ENCODE measurements at regions not wholly inside any gene's neighbourhood (a gene's known extent, or its start where the extent isn't known, plus 50 kb on each side); places are given as distances from the start of the nearest gene placed in this dataset.

DNA sequence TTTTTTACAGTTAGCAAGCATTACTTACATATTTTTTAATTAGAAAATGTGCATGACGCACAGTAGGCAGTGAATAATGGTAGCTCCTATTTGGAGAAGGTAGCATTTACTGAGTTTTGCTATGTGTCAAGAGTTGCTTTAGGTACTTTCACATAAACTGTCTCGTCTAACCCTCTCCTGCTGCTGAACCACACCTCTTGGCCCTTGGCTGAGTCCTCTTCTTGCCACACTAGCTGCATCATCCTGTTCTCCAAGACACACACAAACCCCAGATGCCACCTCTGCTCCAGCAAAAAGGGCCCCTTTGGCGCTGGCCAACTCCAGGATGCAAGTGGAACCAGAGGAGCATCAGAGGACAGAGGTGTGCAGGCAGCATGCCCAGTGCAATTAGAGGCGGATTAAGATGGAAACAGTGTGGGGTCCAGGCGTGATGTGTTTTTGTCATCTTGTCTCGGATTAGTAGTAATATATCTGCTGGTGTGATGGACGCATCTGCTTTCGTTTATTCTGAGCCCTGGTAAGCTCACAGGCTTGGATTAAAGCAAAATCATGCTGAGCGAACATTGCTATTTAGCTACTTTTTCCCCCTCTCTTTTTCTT, 367.0 kb upstream of the CADM1 start:
- H3K27me3 ChIP-seq (ENCODE audit: control insufficient read depth, insufficient read depth, low read length) = no peaks in the 10 kb centered on the region
- H3K36me3 ChIP-seq (ENCODE audit: control insufficient read depth, insufficient read depth, low read length) = no peaks in the 10 kb centered on the region
- no peak overlapping the region for H3K4me3 ChIP-seq (ENCODE audit: low read depth, low read length)
- H3K4me1 ChIP-seq (ENCODE audit: control insufficient read depth, insufficient read depth, low read length) = peaks cover 5% of the 10 kb centered on the region; the same call in 1 of the 2 replicates
- H3K9ac ChIP-seq (ENCODE audit: low read depth, low read length) = no peak overlapping the region
- no peak overlapping the region for H3K27ac ChIP-seq (ENCODE audit: low read depth, low read length)
- H3K9me3 ChIP-seq (ENCODE audit: control insufficient read depth, insufficient read depth, low read length) = no peaks in the 10 kb centered on the region

DNA sequence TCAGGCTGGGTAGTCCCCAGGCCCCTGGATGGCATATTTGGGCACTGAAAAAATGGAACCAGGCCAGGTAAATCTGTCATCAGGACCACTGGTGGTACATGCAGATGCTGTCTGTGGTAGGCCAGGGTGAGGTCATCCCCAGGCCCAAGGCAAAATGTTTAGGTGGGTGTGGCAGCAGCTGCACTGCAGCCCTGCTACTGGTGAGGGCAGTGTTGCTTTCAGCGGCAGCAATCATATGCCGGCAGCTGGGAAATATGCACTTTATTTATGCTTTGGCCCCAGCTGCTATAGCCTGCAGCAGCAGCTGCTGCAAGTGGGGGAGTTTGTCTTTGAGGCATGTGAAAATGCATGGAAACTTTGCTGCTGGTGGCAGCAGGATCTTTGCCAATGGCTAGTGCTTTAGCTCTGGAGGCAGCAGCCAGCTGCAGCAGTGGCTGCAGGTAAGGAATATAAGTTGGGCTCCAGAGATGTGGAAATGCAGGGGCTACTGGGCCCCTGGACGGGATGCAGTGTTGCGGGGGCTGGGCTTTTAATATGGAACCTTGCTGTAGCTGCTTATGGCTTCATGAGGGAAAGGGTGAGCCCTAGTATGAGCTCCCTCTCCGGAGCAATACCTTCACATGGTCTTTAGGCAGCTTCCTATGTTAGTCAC, 365.7 kb upstream of the CADM1 start:
- no peak overlapping the region for H3K9ac ChIP-seq (ENCODE audit: low read depth, low read length)
- H3K27ac ChIP-seq (ENCODE audit: low read depth, low read length) = no peak overlapping the region
- no peaks in the 10 kb centered on the region for H3K27me3 ChIP-seq (ENCODE audit: control insufficient read depth, insufficient read depth, low read length)
- peaks cover 5% of the 10 kb centered on the region; the same call in 1 of the 2 replicates for H3K4me1 ChIP-seq (ENCODE audit: control insufficient read depth, insufficient read depth, low read length)
- H3K36me3 ChIP-seq (ENCODE audit: control insufficient read depth, insufficient read depth, low read length) = no peaks in the 10 kb centered on the region
- H3K4me3 ChIP-seq (ENCODE audit: low read depth, low read length) = no peak overlapping the region
- H3K9me3 ChIP-seq (ENCODE audit: control insufficient read depth, insufficient read depth, low read length) = no peaks in the 10 kb centered on the region

DNA sequence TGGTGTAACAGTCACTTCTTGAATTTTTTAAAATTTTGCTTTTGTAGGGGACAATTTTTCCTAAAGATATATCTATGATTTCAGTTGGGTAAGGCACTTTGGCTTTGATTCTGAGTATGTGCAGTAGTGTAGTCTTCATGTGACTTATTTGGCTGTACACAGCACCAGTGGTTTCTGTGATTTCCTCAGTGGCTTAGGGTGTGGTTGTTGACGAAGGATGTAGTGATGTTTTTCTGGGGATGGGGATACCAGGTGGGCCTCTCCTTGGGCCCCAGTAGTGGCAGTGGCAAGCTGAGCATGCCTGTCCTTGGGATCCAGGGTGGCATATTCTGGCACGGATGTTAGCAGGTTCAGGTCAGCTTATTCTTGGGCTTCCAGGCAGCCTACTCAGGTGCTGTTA, 364.9 kb upstream of the CADM1 start:
- Histone ChIP-seq H3K4me3 (ENCODE audit: low read depth, low read length) (no peak overlapping the region), H3K9me3 (ENCODE audit: control insufficient read depth, insufficient read depth, low read length) (no peaks in the 10 kb centered on the region), H3K27me3 (ENCODE audit: control insufficient read depth, insufficient read depth, low read length) (no peaks in the 10 kb centered on the region), H3K4me1 (ENCODE audit: control insufficient read depth, insufficient read depth, low read length) (peaks cover 5% of the 10 kb centered on the region; the same call in 1 of the 2 replicates), H3K9ac (ENCODE audit: low read depth, low read length) (no peak overlapping the region), H3K27ac (ENCODE audit: low read depth, low read length) (no peak overlapping the region), H3K36me3 (ENCODE audit: control insufficient read depth, insufficient read depth, low read length) (no peaks in the 10 kb centered on the region)

DNA sequence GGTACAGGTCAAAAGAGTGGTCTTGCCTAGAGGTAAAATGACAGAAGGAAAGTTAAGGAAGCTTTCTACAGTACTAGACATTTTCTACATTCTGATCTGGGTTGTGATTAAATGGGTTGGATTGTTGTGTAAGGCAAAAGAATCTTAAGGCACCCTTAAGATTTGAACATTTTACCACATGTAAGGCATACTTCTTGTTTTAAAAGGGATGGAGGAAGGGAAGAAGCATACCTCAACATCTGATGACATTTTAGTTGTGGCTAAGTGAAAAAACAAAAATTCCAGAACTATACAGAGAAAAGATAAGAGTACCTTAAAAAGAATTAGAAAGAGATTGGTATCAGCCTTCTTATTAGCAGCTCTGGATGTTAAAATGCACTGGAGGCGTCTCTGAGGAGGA, 356.0 kb upstream of the CADM1 start:
- 0 out of 2 replicates have a peak, but pooled peaks cover 2% of the 10 kb centered on the region for H3K9me3 ChIP-seq (ENCODE audit: control insufficient read depth, insufficient read depth, low read length)

DNA sequence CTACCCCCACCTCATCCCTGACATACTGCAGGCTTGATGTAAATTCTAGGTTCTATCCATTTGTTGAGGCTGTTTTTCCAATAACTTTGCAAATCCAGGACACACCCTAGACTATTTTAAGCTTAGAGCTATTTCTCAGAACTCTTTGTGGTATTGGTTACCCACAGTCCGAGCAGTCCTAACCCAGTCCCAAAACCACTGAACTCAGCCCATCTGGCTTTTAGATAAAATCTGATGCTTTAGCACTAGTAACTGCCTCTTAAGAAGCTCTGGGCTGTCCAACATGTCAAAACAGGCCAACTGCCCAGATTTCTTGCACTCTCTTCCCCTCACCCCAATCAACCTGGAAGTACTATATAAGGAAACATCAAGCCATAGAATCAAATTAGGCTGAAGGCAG, 344.4 kb upstream of the CADM1 start:
- H3K9ac ChIP-seq (ENCODE audit: low read depth, low read length) = no peak overlapping the region

More for the DNA sequence above, 356.0 kb upstream of the CADM1 start:
- Histone ChIP-seq H3K27me3 (ENCODE audit: control insufficient read depth, insufficient read depth, low read length) (no peaks in the 10 kb centered on the region), H3K4me1 (ENCODE audit: control insufficient read depth, insufficient read depth, low read length) (no peaks in the 10 kb centered on the region), H3K27ac (ENCODE audit: low read depth, low read length) (no peak overlapping the region), H3K36me3 (ENCODE audit: control insufficient read depth, insufficient read depth, low read length) (no peaks in the 10 kb centered on the region), H3K4me3 (ENCODE audit: low read depth, low read length) (no peak overlapping the region), H3K9ac (ENCODE audit: low read depth, low read length) (no peak overlapping the region)

DNA sequence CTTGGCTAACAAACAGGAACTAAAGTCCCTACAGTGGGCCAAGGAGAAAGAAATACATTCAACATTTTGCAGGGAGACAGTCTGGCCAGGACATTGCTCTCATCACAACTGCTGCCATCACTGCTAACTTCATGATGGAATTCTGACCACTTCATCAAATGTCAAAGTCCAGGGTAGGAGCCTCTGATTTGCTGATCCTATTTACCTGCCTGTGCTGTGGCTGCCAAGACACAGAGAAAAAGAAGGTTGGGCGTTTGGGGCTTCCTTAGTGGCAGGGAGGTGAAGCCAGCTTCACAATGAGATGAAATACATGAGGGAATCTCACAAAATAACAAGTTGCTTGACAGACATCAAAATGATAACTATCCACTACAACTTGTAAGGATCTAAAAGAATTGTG, 343.9 kb upstream of the CADM1 start:
- H3K27ac ChIP-seq (ENCODE audit: low read depth, low read length) = no peak overlapping the region
- H3K9ac ChIP-seq (ENCODE audit: low read depth, low read length) = no peak overlapping the region
- H3K4me3 ChIP-seq (ENCODE audit: low read depth, low read length) = no peak overlapping the region
- no peaks in the 10 kb centered on the region for H3K4me1 ChIP-seq (ENCODE audit: control insufficient read depth, insufficient read depth, low read length)
- no peaks in the 10 kb centered on the region for H3K9me3 ChIP-seq (ENCODE audit: control insufficient read depth, insufficient read depth, low read length)
- H3K36me3 ChIP-seq (ENCODE audit: control insufficient read depth, insufficient read depth, low read length) = no peaks in the 10 kb centered on the region
- no peaks in the 10 kb centered on the region for H3K27me3 ChIP-seq (ENCODE audit: control insufficient read depth, insufficient read depth, low read length)

More for the DNA sequence above, 344.4 kb upstream of the CADM1 start:
- no peak overlapping the region for H3K27ac ChIP-seq (ENCODE audit: low read depth, low read length)
- H3K36me3 ChIP-seq (ENCODE audit: control insufficient read depth, insufficient read depth, low read length) = no peaks in the 10 kb centered on the region
- H3K27me3 ChIP-seq (ENCODE audit: control insufficient read depth, insufficient read depth, low read length) = no peaks in the 10 kb centered on the region
- H3K9me3 ChIP-seq (ENCODE audit: control insufficient read depth, insufficient read depth, low read length) = no peaks in the 10 kb centered on the region
- no peaks in the 10 kb centered on the region for H3K4me1 ChIP-seq (ENCODE audit: control insufficient read depth, insufficient read depth, low read length)
- no peak overlapping the region for H3K4me3 ChIP-seq (ENCODE audit: low read depth, low read length)

DNA sequence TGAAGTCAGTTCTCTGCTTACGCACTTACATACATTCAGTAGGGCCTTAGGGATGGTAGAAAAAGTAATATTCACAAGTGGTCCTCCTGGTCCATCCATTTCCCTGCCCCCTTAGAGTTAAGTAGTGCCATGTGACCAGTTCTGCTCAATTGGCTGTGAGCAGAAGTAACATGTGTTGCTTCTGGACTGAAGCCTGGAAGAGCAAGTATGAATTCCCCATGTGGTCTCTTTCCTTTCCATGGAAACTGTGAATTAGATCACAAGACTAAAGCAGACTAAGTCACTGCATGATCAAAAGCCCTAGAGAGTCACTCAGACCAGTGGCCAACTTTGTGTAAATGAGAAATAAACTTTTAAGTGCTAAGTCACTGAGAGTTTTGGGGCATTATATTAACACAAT, 341.7 kb upstream of the CADM1 start:
- no peaks in the 10 kb centered on the region for H3K36me3 ChIP-seq (ENCODE audit: control insufficient read depth, insufficient read depth, low read length)
- no peaks in the 10 kb centered on the region for H3K27me3 ChIP-seq (ENCODE audit: control insufficient read depth, insufficient read depth, low read length)
- H3K4me3 ChIP-seq (ENCODE audit: low read depth, low read length) = no peak overlapping the region
- H3K9ac ChIP-seq (ENCODE audit: low read depth, low read length) = no peak overlapping the region
- no peaks in the 10 kb centered on the region for H3K4me1 ChIP-seq (ENCODE audit: control insufficient read depth, insufficient read depth, low read length)
- H3K27ac ChIP-seq (ENCODE audit: low read depth, low read length) = no peak overlapping the region
- no peaks in the 10 kb centered on the region for H3K9me3 ChIP-seq (ENCODE audit: control insufficient read depth, insufficient read depth, low read length)

DNA sequence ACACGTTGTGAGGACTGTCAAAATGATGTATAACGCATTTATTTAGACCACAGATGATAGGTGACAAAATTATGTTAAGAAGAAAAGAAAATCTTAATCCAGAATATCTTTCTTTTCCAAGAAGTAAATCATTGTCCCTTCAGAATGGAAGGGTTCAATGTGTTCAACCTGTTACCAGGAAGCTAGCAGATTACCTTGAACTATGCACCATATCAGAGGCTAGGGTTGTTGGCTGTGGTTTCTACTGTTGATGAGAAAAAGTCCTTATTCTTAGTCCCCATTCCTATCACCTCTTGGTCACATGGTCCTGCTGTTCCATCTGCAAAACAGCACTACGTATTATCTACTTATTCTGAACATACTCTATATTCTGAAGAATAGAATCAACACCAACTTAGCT, 339.5 kb upstream of the CADM1 start:
- H3K36me3 ChIP-seq (ENCODE audit: control insufficient read depth, insufficient read depth, low read length) = no peaks in the 10 kb centered on the region
- no peaks in the 10 kb centered on the region for H3K4me1 ChIP-seq (ENCODE audit: control insufficient read depth, insufficient read depth, low read length)
- no peak overlapping the region for H3K9ac ChIP-seq (ENCODE audit: low read depth, low read length)

DNA sequence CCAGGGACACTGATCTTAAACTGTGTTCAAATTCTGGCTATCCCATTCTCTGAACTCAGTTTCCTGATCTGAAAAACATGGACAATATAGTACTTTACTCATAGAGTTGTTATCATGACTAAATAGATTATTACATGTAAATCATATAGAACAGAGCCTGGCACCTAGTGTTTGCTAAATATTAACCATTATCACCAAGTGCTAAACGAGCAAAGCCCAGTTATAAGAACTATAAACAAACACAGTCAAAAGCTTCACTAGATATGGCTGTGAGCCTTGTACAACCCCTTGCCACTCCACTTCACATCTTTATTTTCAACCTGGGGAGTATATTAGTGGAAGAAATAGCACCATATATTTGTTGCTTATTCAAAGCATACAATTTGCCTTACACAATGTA, 338.9 kb upstream of the CADM1 start:
- Histone ChIP-seq H3K4me1 (ENCODE audit: control insufficient read depth, insufficient read depth, low read length) (no peaks in the 10 kb centered on the region), H3K9me3 (ENCODE audit: control insufficient read depth, insufficient read depth, low read length) (no peaks in the 10 kb centered on the region), H3K9ac (ENCODE audit: low read depth, low read length) (no peak overlapping the region), H3K36me3 (ENCODE audit: control insufficient read depth, insufficient read depth, low read length) (no peaks in the 10 kb centered on the region), H3K27ac (ENCODE audit: low read depth, low read length) (no peak overlapping the region), H3K27me3 (ENCODE audit: control insufficient read depth, insufficient read depth, low read length) (no peaks in the 10 kb centered on the region), H3K4me3 (ENCODE audit: low read depth, low read length) (no peak overlapping the region)

More for the DNA sequence above, 339.5 kb upstream of the CADM1 start:
- Histone ChIP-seq H3K27ac (ENCODE audit: low read depth, low read length) (no peak overlapping the region), H3K4me3 (ENCODE audit: low read depth, low read length) (no peak overlapping the region), H3K9me3 (ENCODE audit: control insufficient read depth, insufficient read depth, low read length) (no peaks in the 10 kb centered on the region), H3K27me3 (ENCODE audit: control insufficient read depth, insufficient read depth, low read length) (no peaks in the 10 kb centered on the region)

DNA sequence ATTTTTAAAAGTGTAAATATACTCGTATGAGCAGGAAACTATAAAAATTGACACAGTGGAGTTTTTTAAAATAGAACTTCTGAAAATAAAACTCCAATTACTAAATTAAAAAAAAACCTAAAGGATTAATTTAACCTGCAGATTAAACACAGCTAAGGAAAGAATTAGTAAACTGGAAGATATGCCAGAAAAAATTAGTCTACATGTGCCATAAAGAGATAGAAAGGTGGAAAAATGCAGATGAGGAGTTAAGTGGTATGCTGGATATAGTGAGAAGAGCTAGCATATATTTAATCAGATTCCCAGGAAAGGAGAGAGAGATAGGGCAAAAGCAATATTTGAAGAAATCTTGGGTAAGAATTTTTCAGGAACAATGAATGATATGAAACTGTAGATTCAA, 315.8 kb upstream of the CADM1 start:
- no peak overlapping the region for H3K9ac ChIP-seq (ENCODE audit: low read depth, low read length)
- H3K4me1 ChIP-seq (ENCODE audit: control insufficient read depth, insufficient read depth, low read length) = peaks cover 15% of the 10 kb centered on the region
- H3K27ac ChIP-seq (ENCODE audit: low read depth, low read length) = no peak overlapping the region
- H3K9me3 ChIP-seq (ENCODE audit: control insufficient read depth, insufficient read depth, low read length) = peaks cover 9% of the 10 kb centered on the region; the same call in 1 of the 2 replicates
- H3K4me3 ChIP-seq (ENCODE audit: low read depth, low read length) = no peak overlapping the region
- H3K36me3 ChIP-seq (ENCODE audit: control insufficient read depth, insufficient read depth, low read length) = no peaks in the 10 kb centered on the region
- H3K27me3 ChIP-seq (ENCODE audit: control insufficient read depth, insufficient read depth, low read length) = no peaks in the 10 kb centered on the region

DNA sequence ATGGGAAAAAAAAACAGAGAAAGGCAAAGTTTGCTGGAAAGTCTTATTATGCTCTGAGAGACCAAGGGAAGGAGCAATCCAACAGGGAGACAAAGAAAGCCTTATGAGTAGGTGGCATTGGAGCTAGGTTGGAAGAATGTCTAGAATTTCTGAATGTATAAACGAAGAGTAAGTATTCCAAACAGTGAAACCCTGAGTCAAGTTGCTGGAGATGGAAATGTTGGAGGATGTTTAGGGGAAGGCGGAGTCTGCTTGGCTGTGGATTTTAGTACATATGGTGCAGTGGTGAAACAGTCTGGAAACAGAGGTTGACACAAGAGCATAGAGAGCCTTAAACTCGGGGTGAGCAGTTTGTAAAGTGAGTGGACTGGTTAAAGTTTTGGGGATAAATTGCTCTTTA, 314.8 kb upstream of the CADM1 start:
- Histone ChIP-seq H3K27me3 (ENCODE audit: control insufficient read depth, insufficient read depth, low read length) (no peaks in the 10 kb centered on the region), H3K36me3 (ENCODE audit: control insufficient read depth, insufficient read depth, low read length) (no peaks in the 10 kb centered on the region), H3K9me3 (ENCODE audit: control insufficient read depth, insufficient read depth, low read length) (peaks cover 9% of the 10 kb centered on the region; the same call in 1 of the 2 replicates), H3K27ac (ENCODE audit: low read depth, low read length) (no peak overlapping the region), H3K4me1 (ENCODE audit: control insufficient read depth, insufficient read depth, low read length) (peaks cover 15% of the 10 kb centered on the region), H3K9ac (ENCODE audit: low read depth, low read length) (no peak overlapping the region), H3K4me3 (ENCODE audit: low read depth, low read length) (no peak overlapping the region)
